GM12878 (cell line): ENCODE measurements at regions not wholly inside any gene's neighbourhood (a gene's known extent, or its start where the extent isn't known, plus 50 kb on each side); places are given as distances from the start of the nearest gene placed in this dataset.

ENCODE experiments used
- ATAC-seq: fragments of 200-7000 bp; cut with Tn5 transposase; 3 replicates; pipeline ENCODE4 v1.9.1; 2020; ENCODE audit warnings: mild to moderate bottlenecking, moderate library complexity
- BruUV-seq: library from RNA; stranded (reverse); fragments of 400-500 nt; replicated peaks from 2 replicates; lab custom pipeline; 2021; lab: Mats Ljungman, UMichigan
- CTCF ChIA-PET: fragments of 300-600 bp; sonication (Branson Sonifier 250); formaldehyde crosslinking; extraction: SDS; loops from one replicate; lab custom pipeline; 2021; ENCODE audit warnings: inconsistent platforms; lab: Yijun Ruan, JAX
- POLR2A ChIA-PET: fragments of 350-600 bp; formaldehyde crosslinking; extraction: SDS; loops from one replicate; lab custom pipeline; 2021; ENCODE audit warnings: inconsistent platforms; lab: Charles Lee
- RAD21 ChIA-PET: fragments of 300-600 bp; sonication (Branson Sonifier 250); formaldehyde crosslinking; loops from one replicate; lab custom pipeline; 2023; ENCODE audit warnings: antibody characterized with exemption; ENCODE audit not compliant: unreplicated experiment; lab: Charles Lee
- SMC1A ChIA-PET: fragments of 300-600 bp; sonication (Branson Sonifier 250); formaldehyde crosslinking; loops from one replicate; lab custom pipeline; 2023; ENCODE audit not compliant: unreplicated experiment, uncharacterized antibody; lab: Charles Lee
- DNase-seq: peaks from one replicate; pipeline ENCODE4 v3.0.0-alpha.2; 2011; ENCODE audit warnings: low read depth, low spot score
- FAIRE-seq: peaks from 3 replicates; lab custom pipeline; 2011; peaks lifted over from hg19 to GRCh38; lab: Jason Lieb, UNC
- H2AFZ ChIP-seq: 2 replicates; pipeline ENCODE4 v1.6.0; 2011; ENCODE audit warnings: low read depth, low read length, control low read depth; ENCODE audit not compliant: control insufficient read depth
- H3K27ac ChIP-seq: 2 replicates; pipeline ENCODE4 v1.5.1; 2011; ENCODE audit warnings: control low read depth; ENCODE audit not compliant: control insufficient read depth, insufficient read depth
- H3K27me3 ChIP-seq, 2 experiments: replicated peaks in 1 of 2; 2 replicates each; pipeline versions ENCODE4 v1.6.0 to v1.6.1; 2011; ENCODE audit warnings: low read length in 1 of 2; ENCODE audit not compliant: control insufficient read depth in 2 of 2, insufficient read depth in 2 of 2
- H3K36me3 ChIP-seq, 2 experiments: 2 replicates each; pipeline ENCODE4 v1.5.1; 2011; ENCODE audit warnings: low read length in 1 of 2; ENCODE audit not compliant: control insufficient read depth in 2 of 2, insufficient read depth in 2 of 2
- H3K4me1 ChIP-seq: 2 replicates; pipeline ENCODE4 v1.6.1; 2011; ENCODE audit warnings: mild to moderate bottlenecking, low read length, moderate library complexity, mixed read lengths; ENCODE audit not compliant: control insufficient read depth, insufficient read depth
- H3K4me2 ChIP-seq: 2 replicates; pipeline ENCODE4 v1.6.0; 2011; ENCODE audit warnings: control low read depth; ENCODE audit not compliant: control insufficient read depth, insufficient read depth
- H3K4me3 ChIP-seq: fragments of 200-600 bp; sonication (generic); 2 replicates; pipeline ENCODE4 v1.5.1; 2016
- H3K79me2 ChIP-seq: 2 replicates; pipeline ENCODE4 v1.6.0; 2011; ENCODE audit warnings: low read length; ENCODE audit not compliant: control insufficient read depth, insufficient read depth
- H3K9ac ChIP-seq: 2 replicates; pipeline ENCODE4 v1.8.0; 2011; ENCODE audit warnings: low read length, control low read depth, mixed read lengths; ENCODE audit not compliant: control insufficient read depth, insufficient read depth
- H3K9me3 ChIP-seq: replicated peaks from 3 replicates; pipeline ENCODE4 v1.5.1; 2011; ENCODE audit warnings: mild to moderate bottlenecking, low read length; ENCODE audit not compliant: control insufficient read depth, insufficient read depth
- H4K20me1 ChIP-seq: 2 replicates; pipeline ENCODE4 v1.6.0; 2011; ENCODE audit not compliant: control insufficient read depth, insufficient read depth
- EP300 ChIP-seq, 2 experiments: fragments of 150-350 bp in 1 of 2; IDR thresholded peaks; 2 replicates each; pipeline ENCODE4 v1.6.1; 2011 to 2012; ENCODE audit warnings: low read depth in 2 of 2, low read length in 2 of 2, borderline replicate concordance in 1 of 2, improper control_type of control experiment in 1 of 2, inconsistent platforms in 1 of 2; ENCODE audit not compliant: control insufficient read depth in 1 of 2
- IRF5 ChIP-seq: fragments of 450-650 bp; IDR thresholded peaks from 2 replicates; pipeline ENCODE4 v1.6.1; 2017; ENCODE audit warnings: borderline replicate concordance
- MTA2 ChIP-seq: fragments of 450-650 bp; IDR thresholded peaks from 2 replicates; pipeline ENCODE4 v1.6.1; 2016; ENCODE audit warnings: low read depth, mild to moderate bottlenecking, moderate library complexity
- MTA3 ChIP-seq: IDR thresholded peaks from 2 replicates; pipeline ENCODE4 v1.6.1; 2012; ENCODE audit warnings: low read length, inconsistent platforms, borderline replicate concordance
- NFXL1 ChIP-seq: fragments of 450-650 bp; IDR thresholded peaks from 2 replicates; pipeline ENCODE4 v1.6.1; 2017; ENCODE audit warnings: antibody characterized with exemption, mild to moderate bottlenecking, borderline replicate concordance
- NFYA ChIP-seq: IDR thresholded peaks from 2 replicates; pipeline ENCODE4 v1.6.1; 2011; ENCODE audit warnings: low read depth, mild to moderate bottlenecking, low read length, improper control_type of control experiment, borderline replicate concordance
- RELA ChIP-seq: fragments of 450-650 bp; IDR thresholded peaks from 2 replicates; pipeline ENCODE4 v1.8.0; 2014; ENCODE audit warnings: borderline replicate concordance; ENCODE audit not compliant: partially characterized antibody
- SMAD5 ChIP-seq: IDR thresholded peaks from 2 replicates; pipeline ENCODE4 v1.6.1; 2016; ENCODE audit warnings: antibody characterized with exemption, low read depth
- SPI1 ChIP-seq: IDR thresholded peaks from 2 replicates; pipeline ENCODE4 v1.6.1; 2011; ENCODE audit warnings: low read depth, mild to moderate bottlenecking, low read length, moderate library complexity, borderline replicate concordance; ENCODE audit not compliant: insufficient read depth
- STAT3 ChIP-seq: IDR thresholded peaks from 2 replicates; pipeline ENCODE4 v1.6.1; 2011; ENCODE audit warnings: low read depth, low read length, improper control_type of control experiment
- TAF1 ChIP-seq: IDR thresholded peaks from 2 replicates; pipeline ENCODE4 v1.6.1; 2011; ENCODE audit warnings: mild to moderate bottlenecking, low read depth, low read length, borderline replicate concordance
- WGBS: methylation state at CpG from one replicate; pipeline ENCODE4 v1.1.6; 2016; ENCODE audit warnings: low lambda C conversion rate; ENCODE audit not compliant: insufficient replicate concordance, insufficient coverage; ENCODE audit errors: missing lambda C conversion rate; 5-methylcytosine and 5-hydroxymethylcytosine counted together
- in situ Hi-C: fragments of 300-500 bp; cut with MboI; formaldehyde crosslinking; loops from 9 replicates; pipeline ENCODE4 v1.14.3; 2018; ENCODE audit warnings: mixed read lengths
- intact Hi-C: fragments of 100-400 bp; cut with micrococcal nuclease; formaldehyde crosslinking; loops from one replicate; pipeline ENCODE4 v1.14.2; 2022; ENCODE audit not compliant: unreplicated experiment
- TF ChIP-seq, protein P1 (sequence below): fragments of 450-650 bp; IDR thresholded peaks from 2 replicates; pipeline ENCODE4 v1.6.1; 2016; ENCODE audit warnings: mild to moderate bottlenecking

DNA sequence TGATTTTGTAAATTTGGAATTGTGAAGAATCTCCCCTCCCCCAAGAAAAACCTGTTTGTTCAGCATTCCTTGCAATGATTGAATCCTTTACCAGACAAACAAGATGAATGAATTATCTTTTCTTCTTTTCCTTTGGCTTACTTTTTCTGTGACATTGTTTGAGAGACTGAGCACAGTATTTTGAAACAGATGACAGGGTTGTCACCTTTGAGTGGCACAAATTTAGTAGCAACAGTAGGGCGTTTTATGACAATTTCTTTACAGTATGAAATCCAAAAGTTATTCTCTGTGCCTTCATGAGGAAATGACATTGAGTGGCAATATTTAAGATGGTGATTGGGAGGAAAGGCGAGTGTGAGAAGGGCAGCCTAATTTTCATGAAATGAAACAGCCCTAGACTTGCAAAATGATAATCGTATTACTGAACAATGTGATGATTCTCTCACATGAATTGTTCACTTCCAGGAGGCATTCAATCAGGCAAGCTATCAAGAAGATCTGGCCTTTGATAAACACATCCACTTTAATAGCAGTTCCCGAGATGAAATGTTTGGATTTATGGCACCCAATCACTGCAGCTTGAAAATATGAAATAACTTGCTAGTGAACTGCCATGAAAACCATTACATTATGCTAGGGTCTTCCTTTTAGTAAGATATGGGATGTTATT is 68.6 kb upstream of the SCEL start:
- DNase-seq (no peak), FAIRE-seq (no peak), ATAC-seq (no peak)
- no peak overlapping the region for H3K27ac ChIP-seq
- H3K27me3 ChIP-seq, result no peaks in the 10 kb centered on the region
- H3K4me3 ChIP-seq, result no peak overlapping the region
- H3K4me1 ChIP-seq, result no peaks in the 10 kb centered on the region
- in situ Hi-C loops, result no loop called here
- no TSS peak for BruUV-seq
- POLR2A ChIA-PET, result no interaction called here
- H3K9ac ChIP-seq, result no peak overlapping the region
- intact Hi-C loops, result no loop called here
- no peaks in the 10 kb centered on the region for H3K36me3 ChIP-seq
- TF ChIP-seq NFYA (no peak), NFXL1 (no peak), STAT3 (no peak), EP300 (IDR thresholded peaks at IDR 0.05; ENCODE audit: borderline replicate concordance in 1 of 2, control insufficient read depth in 1 of 2, low read depth in 2 of 2, low read length in 2 of 2) (no peak), IRF5 (no peak), SPI1 (no peak), MTA3 (no peak), RELA (no peak), MTA2 (no peak), SMAD5 (no peak), TAF1 (no peak)
- TF ChIP-seq, protein P1, sequence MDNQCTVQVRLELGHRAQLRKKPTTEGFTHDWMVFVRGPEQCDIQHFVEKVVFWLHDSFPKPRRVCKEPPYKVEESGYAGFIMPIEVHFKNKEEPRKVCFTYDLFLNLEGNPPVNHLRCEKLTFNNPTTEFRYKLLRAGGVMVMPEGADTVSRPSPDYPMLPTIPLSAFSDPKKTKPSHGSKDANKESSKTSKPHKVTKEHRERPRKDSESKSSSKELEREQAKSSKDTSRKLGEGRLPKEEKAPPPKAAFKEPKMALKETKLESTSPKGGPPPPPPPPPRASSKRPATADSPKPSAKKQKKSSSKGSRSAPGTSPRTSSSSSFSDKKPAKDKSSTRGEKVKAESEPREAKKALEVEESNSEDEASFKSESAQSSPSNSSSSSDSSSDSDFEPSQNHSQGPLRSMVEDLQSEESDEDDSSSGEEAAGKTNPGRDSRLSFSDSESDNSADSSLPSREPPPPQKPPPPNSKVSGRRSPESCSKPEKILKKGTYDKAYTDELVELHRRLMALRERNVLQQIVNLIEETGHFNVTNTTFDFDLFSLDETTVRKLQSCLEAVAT, result no peak
- RAD21 ChIA-PET, result interaction anchor here (1.1 kb wide), 1 partner anchor 11 kb away, joined by 3 read pairs; no protein-coding TSS in a partner anchor
- 87% methylated on average over 4 of the region's 4 CpGs for WGBS
- H3K79me2 ChIP-seq, result no peaks in the 10 kb centered on the region
- no peak overlapping the region for H3K4me2 ChIP-seq
- SMC1A ChIA-PET, result interaction anchor here (0.7 to 4.5 kb wide), 2 partner anchors 11 to 31 kb away, joined by 3 to 35 read pairs; no protein-coding TSS in a partner anchor
- H4K20me1 ChIP-seq, result no peaks in the 10 kb centered on the region
- CTCF ChIA-PET, result interaction anchor here (1.0 to 3.1 kb wide), 2 partner anchors 11 kb away, joined by 3 to 18 read pairs; no protein-coding TSS in a partner anchor
- H2AFZ ChIP-seq, result no peak overlapping the region
- H3K9me3 ChIP-seq, result no peaks in the 10 kb centered on the region
